HG03460 (cell line): ENCODE measurements at regions not wholly inside any gene's neighbourhood (a gene's known extent, or its start where the extent isn't known, plus 50 kb on each side); places are given as distances from the start of the nearest gene placed in this dataset.

Experiments used
- ATAC-seq: cut with Tn5 transposase; IDR thresholded peaks from one replicate; pipeline ENCODE4 v1.9.1; 2021; ENCODE audit not compliant: unreplicated experiment

DNA sequence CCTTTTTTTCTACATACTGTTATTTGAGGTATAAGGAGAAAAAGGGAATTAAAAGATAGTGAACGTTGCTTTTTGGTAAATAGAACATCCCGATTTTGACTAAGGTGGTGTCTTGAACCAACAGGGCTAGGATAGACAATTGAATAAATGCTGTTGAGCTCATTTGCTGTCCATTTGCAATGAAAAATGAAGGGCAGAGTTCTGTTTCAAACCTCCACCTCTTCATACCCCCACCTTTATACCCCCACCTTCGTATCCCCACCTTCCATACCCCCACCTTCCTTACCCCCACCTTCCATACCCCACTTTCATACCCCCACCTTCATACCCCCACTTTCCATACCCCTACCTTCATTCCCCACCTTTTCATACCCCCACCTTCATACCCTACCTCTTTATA lies 93.4 kb upstream of the NAA20 start:
- no peak for ATAC-seq

DNA sequence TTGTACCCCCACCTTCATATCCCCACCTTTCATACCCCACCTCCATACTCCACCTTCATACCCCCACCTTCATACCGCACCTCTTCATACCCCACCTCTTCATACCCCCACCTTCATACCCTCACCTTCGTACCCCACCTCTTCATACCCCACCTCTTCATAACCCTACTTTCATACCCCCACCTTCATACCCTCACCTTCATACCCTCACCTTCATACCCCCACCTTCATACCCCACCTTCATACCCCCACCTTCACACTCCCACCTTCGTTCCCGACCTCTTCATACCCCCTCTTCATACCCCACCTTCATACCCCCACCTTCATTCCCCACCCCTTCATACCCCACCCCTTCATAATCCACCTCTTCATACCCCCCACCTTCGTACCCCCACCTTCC lies 92.9 kb upstream of the NAA20 start:
- no peak for ATAC-seq

DNA sequence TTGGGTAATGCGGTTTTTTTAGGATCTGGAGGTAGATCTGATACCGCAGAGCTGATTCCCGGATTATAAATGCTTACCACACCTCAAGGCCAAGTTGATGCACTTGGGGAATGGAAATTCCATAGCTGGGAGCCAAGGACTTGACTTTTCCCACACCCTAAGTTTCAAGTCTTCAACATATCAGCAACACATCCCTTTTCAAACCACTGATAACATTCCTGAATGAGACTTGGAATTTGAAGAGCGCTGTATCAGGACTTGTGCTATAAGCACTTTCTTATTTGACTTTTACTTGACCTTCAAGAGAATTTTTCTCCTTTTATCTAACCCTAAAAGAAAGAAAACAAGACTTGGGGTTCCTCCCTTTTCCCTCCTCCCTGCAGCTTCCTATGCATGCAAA lies 90.6 kb upstream of the NAA20 start:
- ATAC-seq: no peak

DNA sequence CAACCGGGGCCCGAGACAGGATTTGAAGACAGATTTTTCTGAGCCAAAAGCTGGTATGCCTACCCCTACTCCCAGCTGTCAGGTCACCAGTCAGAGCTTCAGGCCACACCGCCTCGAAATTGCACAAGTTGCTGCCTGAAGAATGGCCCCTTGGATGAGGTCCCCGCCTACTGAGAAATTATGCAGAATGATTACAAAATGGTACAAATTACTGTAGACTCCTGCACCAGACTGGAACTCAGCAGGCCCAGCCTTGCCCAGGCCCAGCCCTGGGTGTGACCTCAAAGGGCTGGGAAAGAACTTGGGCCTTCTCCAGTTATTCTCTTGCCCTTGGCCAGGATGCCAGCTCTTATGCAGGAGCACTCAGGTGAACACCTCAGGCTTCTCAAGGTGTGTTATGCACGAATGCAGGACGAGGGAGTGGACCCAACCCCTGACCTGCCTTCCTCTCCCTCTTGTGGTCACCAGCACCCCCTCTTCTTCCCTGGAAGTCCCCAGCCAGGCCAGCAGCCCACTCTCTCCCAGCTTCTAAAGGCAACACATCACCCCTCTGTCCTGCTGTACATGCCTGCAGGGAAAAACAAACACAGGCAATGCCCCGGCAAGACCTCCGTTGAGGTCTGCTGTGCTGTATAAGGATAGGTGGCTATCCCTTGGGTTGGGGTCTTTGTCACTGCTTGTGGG lies 88.7 kb upstream of the NAA20 start:
- ATAC-seq: no peak

DNA sequence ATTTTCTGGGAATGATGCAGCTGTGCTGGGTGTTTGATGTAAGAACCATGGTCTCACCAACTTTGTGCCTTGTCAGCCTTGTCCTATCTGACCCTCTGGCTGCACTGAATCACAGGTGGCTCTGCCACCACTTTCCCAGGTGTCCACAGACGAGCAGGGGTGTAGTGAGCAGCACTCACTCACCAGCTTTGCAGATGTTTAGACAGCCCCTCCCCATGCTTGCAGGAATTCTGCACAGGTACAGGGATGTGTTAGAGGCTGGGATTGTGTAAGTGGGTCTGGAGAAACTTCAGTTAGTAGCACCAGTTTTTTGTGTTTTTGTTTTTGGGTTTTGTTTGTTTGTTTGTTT lies 88.2 kb upstream of the NAA20 start:
- no peak for ATAC-seq

DNA sequence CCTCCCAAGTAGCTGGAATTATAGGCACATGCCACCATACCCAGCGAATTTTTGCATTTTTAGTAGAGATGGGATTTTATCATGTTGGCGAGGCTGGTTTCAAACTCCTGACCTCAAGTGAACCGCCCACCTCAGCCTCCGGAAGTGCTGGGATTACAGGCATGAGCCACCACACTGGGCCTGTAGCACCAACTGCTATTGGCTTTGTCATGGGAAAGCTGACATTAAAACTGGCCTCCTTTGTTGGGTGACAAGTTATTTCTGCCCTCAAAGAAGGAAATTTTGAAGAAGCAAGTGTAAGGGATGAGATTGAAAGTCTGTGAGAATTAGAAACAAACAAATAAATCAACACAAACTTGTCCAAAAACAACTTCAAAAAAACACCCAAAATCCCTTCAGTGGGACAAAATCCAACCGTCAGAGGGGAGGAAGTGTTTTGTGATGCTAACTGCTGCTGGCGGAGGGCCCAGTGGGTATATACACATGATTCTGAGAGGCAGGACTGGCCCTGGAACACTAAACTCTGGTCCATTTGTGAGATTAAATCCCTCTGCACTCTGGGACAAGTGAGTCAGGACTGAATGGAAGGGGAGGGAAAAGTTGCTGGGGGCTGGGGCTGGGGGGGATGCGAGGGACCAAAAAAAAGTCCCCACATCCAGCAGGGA lies 87.5 kb upstream of the NAA20 start:
- ATAC-seq: no peak

DNA sequence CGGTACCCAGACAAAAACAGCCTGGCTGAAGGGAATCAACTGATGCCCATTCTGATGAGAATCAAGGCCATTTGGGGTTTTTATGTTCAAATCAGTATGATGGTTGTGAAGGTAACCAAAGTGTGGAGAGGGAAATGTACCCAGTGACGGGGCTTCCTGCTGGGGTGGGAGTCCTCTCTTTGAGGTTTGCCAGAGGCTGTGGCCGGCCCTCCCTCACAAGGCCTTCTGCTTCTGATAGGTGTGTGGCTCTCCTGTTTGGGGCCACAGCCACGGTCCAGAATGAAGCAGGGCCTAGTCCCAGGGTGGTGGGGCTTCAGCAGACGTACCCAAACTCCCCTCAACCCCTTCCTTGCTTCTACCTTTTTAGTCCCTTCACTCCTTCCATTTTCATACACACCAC lies 86.7 kb upstream of the NAA20 start:
- no peak for ATAC-seq

DNA sequence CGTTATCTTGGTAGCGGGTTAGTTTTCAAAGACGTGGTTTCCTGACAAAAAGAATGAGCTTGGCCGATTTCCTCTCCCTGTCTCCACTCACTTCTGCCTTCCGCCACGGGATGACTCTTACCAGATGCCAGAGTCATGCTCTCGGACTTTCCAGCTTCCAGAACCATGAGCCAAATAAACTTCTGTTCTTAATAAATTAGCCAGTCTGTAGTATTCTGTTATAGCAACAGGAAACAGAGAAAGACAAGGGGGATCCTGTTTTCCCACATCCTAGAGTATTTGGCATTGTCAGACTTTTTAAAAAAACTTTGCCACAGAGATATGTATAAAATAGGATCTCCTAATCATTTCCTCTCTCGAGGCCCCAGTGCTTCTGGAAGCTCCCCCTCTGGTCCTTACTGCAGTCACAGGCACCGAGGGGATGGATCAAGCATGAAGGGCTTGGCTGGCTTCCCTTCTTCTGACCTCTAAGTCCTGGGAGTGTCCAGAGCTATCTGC lies 84.9 kb upstream of the NAA20 start:
- no peak for ATAC-seq

DNA sequence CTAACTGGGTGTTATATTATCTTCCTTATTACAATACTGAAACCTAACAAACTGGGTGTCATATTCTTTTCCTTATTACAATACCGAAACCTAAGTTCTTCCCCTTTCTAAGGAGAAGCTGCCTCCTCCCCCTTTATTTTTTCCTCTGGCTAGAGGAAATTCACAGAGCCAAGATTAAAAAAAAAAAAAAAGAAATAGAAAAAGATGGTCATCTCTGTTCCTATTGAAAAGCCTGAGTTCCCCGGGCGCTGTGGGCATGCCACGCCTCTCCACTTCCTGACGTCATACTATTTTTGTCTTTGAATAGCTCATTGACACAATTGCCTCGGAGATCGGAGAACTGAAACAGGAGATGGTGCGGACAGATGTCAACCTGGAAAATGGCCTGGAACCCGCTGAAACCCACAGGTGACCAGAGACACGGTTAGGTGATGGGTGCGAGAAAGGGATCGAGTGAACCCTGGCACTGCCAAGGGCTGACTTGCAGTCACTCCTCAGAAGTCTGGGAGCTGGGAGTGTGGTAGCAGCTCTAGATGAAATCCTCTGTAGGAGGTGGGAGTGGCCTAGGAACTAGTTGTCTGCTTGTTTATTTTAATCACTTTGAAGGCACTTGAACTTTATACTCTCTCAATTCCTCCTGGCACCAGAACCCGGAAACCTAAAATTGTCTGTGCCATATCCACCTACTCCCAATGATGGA lies 82.2 kb upstream of the NAA20 start:
- no peak for ATAC-seq

DNA sequence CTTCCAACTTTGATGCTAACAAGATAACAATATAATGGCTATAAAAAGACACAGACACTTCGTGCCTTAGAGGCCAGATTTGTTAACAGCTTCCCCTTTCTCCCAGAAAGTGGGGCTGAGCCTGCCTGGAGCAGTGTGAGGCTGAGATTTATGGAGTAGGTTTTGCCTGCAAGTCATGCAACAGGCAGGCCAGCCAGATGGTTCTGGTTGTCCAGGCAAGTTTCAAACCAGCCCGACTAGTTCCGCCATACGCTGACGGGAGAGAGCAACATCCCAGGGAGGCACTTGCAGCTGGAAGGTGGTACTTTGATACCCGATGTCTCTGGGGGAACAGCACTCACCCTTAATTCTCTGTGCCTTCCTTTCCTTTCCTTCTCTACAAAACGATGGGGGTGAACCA lies 81.3 kb upstream of the NAA20 start:
- no peak for ATAC-seq

DNA sequence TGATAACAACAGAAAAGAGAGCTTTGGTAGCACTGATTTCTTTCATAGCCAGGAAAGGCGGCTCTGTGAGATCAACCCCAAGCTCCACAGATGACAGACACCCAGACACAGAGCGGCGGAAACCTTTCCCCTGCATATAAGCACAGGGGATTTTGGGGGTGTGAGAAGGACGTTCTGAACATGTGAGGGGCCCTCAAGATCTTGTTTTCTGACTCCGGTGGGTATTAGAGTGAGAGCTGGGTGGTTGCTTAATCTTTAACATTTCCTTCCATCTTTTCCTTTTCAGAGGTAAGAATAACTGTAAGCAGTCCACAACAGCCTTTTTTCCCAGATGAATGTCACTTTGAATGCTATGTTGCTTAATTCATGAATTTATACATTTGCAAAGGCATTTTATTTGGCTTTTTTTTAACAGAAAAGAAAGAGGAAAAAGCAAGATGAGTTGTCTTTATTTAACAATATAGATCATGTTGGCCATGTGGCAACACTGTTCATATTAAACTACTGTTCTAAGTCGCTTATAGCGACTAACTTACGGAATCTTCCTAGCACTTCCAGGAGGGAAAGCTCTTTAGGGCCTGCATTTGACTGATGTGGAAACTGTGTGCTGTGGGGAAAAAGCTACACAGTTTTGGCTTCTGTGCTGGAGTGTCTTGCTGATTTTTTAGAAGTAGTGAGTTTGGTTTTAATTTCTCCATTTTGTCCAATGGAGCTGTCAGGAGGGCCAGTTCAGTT lies 80.5 kb upstream of the NAA20 start:
- ATAC-seq: no peak

DNA sequence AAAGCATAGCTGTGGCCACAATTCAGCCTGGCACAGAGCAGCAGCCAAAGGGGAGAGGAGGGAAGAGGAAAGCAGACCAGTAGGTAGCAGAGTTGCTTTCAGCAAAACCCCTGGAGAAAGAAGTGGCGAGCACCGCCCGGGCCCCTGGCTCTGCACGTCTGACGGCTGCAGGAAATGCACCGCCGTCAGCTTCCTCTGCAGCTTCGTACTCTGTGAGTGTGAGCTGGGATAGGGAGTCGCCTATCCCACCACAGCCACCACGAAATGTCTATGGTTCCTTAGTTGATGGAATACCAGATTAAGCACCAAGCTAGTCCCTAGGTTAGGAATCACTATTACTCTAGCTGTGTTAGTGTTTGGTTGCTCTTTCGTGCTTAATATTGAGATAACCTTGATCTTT lies 79.9 kb upstream of the NAA20 start:
- peak; percentile 20 for ATAC-seq

DNA sequence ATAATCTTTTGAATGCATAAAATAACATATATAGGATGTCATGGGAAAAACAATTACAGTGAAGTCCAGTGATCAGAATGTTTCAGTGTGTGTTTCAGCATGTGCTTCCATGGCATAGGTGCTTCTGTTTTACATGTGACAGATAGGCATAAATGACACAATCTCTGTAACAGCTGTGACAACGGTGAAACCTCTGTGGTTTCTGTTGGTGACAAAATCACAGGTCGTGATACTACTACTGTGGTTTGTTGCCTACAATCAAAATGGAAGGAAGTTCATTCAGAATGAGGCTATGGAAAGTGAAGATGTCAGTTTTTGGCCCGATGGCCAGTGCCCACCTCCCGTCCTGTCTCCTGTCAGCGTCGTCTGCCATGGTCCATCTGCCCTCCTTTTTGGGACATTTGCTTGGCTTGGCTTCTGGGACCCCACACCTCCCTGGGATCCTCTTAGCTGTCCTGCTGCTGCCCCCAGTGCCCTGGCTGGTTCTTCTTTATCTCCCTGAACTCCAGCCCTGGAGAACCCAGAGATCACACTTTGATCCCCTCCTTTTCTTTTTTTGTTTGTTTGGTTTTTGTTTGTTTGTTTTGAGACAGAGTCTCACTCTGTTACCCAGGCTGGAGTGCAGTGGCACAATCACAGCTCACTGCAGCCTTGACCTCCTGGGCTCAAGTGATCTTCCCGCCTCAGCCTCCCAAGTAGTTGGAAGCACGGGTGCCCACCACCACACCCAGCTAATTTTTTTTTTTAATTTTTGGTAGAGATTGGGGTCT lies 79.3 kb upstream of the NAA20 start:
- peak; percentile 47 for ATAC-seq

DNA sequence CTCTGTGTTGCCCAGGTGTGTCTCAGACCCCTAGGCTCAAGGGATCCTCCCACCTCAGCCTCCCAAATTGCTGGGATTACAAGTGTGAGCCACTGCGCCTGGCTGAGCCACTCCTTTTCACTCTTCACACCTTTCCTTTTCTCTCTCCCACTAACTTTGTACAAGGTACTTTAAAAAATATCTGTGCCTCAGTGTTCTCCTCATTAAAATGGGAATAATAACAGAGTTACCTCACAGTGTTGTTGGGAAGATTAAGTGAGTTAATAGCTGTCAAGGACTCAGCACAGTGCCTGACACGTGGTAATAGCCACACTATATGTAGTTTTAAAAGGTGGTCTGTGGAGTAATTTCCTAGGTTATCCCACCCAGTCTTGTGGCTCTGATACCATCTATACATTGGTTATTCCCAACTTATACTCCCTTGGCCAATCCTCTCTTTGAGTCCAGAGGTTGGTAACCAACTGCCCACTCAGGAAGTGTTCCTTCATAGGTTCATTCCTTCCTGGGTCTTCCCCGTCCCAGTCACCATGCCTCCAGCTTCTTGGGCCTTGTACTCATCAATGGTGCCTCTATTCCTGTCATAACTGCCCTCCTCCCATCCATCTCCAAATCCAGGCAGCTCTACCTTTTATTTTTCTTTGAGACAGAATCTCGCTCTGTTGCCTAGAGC lies 78.6 kb upstream of the NAA20 start:
- no peak for ATAC-seq

DNA sequence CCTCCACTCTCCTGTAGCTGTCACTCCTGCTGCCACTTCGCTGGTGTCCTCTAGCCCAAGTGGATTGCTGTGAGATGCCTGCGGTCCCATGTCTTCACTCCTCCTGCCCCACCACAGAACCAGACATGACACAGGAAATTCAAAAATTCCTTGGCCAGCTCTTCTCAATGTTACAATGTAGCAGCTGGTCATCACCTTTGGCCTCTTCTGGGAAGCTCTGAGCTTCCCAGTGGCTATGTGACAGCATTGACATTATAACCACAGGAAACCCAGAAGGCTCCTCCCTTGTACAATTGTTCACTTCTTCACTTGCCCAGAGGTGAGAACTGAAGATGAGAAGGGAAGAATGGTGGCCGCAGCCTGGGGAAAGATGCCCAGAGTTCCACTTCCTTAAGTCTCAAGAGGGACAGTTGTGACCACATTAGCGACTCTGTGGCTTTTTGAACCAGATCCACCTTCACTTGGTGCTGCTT lies 76.1 kb upstream of the NAA20 start:
- ATAC-seq: no peak

DNA sequence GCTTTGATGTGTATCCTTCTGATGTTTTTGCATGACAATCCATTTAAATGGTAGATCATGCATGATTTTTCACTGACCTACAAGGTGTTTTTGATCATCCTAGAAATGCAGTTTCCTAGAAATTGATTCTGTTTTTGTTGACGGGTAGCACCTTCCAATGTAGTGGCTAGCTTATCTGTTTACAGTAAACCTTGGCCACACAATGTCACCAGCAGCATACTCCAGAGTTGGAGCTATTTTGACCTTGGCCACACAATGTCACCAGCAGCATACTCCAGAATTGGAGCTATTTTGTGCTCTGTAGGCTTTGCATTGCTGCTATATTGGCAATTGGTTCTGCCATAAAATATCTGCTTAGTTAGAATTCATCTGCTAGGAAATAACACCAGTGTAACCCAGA lies 74.6 kb upstream of the NAA20 start:
- ATAC-seq: no peak

DNA sequence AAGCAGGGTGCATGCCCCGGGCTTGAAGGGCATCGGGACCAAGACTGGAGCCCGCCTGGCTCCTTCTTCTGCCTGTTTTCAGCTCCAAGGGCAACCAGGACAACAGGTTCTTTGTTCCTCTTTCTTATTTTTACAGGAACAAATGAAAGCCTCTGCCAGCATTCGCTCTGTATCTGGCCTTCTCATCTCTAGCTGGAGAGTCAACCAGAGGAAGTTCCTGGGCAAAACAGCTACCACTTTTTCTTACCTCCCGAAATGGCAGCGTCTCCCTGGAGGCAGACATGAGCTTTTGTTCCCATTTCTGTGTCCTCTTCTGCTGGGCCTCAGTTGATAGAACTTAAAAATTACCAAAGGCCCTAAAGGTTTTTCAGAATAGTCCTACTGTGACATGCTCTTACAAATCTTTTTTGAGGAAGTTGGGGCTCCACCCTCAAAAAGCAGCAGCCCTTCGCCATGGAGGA lies 74.1 kb upstream of the NAA20 start:
- ATAC-seq: no peak

DNA sequence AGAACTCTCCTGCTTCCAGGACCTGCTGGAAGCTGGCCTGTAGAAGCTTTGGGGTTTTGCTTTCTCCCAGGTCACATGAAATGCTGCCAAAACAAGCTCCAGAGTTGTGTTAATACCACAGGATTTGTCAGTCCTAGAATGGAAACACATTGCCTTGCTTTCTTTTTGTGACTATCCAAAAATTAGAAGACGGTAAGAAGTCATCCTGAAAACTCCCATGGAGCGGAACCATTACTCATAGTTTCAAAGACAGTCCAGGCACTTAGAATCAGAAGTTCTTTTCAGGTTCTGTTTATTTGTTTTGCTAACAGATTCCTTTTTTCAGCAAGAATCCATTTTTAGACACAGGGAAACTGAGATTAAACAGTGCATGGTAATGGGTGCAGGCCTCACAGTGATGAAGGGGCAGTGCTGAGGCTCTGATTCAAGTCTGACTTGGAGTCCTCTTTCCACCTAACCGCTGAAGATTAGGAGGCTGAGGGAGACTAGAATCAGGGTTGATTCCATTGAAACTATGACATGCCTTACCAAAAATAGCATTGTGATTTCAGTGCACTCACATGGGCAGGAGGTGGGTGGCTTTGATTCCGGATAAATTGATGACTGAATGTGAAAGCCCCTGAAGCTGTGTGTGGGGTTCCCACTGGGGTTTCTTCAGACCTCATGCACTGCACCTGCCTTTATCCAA lies 72.2 kb upstream of the NAA20 start:
- no peak for ATAC-seq
